AG09319 (cell line): ENCODE measurements at regions not wholly inside any gene's neighbourhood (a gene's known extent, or its start where the extent isn't known, plus 50 kb on each side); places are given as distances from the start of the nearest gene placed in this dataset.

ENCODE experiments used
- DNase-seq: peaks from one replicate; pipeline ENCODE4 v3.0.0-alpha.2; 2010; ENCODE audit warnings: low read depth; ENCODE audit errors: extremely low read depth
- TF ChIP-seq, protein P1 (sequence below): IDR thresholded peaks from 2 replicates; pipeline ENCODE4 v1.5.1; 2011; ENCODE audit warnings: low read depth, mild to moderate bottlenecking, inconsistent platforms, low read length, moderate library complexity

DNA sequence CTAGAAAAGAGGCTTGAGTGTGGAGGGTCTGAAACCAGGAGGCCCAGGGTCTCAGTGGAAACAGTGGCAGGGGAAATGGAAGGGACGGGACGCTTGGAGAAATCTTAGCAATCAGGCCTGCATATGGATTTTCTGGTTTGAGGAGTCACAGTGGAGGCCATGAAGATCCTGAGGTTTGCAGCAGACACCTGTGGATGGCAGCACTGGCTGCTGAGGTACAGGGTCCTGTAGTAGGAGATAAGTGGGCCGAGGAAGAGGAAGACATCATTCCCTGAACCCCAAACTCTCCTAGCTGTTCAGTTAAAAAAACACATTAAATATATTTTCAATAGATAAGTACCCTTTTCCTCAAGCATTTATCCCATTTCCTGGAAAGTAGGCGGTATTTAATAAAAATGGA, 208.8 kb upstream of the IGFBP3 start:
- no peak for DNase-seq
- TF ChIP-seq, protein P1, sequence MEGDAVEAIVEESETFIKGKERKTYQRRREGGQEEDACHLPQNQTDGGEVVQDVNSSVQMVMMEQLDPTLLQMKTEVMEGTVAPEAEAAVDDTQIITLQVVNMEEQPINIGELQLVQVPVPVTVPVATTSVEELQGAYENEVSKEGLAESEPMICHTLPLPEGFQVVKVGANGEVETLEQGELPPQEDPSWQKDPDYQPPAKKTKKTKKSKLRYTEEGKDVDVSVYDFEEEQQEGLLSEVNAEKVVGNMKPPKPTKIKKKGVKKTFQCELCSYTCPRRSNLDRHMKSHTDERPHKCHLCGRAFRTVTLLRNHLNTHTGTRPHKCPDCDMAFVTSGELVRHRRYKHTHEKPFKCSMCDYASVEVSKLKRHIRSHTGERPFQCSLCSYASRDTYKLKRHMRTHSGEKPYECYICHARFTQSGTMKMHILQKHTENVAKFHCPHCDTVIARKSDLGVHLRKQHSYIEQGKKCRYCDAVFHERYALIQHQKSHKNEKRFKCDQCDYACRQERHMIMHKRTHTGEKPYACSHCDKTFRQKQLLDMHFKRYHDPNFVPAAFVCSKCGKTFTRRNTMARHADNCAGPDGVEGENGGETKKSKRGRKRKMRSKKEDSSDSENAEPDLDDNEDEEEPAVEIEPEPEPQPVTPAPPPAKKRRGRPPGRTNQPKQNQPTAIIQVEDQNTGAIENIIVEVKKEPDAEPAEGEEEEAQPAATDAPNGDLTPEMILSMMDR = no peak

DNA sequence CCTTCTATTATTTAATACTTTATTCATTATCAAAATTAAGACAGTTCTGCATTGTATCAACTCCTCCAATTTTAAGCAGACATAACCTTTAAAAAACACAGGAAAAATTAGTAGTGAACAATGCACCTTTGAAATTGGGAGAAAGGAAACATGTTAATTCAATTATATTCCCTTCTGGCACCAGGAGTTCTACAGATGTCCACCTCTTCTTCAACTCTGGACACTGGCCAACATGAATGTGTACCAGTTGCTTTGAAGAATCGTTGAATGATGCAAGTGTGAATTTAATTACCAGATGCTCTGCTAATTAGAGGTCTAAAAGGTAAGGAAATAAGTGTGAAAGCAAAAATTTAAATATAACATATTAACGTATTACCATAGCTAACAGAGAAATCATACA, 206.7 kb upstream of the IGFBP3 start:
- TF ChIP-seq, protein P1 = no peak
- no peak for DNase-seq

DNA sequence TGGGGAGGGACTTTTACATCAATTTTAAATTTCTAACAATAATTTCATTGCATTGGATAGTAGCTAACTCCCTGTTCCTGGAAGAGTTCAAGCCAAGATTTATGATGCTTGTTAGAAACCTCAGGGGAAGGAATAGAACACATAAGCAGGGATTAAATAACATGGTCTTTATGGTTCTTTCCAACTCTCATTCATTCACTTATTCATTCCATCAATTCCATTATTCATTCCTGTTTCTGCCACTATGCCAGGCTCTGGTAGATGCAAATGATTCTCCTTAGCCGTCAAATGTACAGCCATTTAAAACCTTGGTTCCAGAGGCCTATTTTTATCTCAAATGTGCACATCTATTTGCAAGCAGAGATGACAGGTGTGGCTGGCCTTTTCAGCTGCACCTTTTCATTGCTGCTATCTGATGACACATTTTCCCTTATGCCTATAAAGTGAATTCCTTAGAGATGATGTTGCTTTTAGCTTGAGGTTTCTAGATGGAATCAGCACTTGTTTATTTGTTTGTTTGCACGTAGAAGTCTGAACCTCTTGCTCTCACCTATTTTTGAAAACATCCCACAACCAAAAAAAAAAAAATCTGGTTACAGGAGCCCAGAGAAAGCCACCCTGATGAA, 205.7 kb upstream of the IGFBP3 start:
- DNase-seq = no peak
- TF ChIP-seq, protein P1 = no peak

DNA sequence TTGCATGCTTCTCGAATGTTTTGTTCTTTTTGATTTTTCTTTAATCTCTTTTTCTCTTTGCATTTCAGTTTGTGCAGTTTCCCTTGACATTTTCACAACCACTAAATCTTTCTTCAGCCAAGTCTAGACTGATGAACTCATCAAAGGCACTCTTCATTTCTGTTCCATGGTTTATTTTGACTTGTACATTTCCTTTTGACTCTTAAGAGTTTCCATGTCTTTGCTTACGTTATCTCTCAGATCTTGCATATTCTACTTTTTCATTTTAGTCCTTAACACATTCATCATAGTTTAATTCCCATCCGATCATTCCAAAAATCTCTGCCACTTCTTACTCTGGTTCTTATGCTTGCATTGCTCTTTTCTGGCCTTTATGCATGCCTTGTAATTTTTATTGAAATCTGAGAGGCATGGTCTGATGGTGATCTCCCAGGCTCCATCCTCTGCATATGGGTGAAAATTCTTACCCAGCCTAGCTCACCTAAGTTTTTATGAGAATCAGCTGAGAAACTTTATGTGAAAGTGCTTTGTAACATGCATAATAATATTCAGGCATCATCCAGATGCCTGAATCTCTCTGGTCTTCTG, 202.8 kb upstream of the IGFBP3 start:
- TF ChIP-seq, protein P1 = no peak
- DNase-seq = no peak

DNA sequence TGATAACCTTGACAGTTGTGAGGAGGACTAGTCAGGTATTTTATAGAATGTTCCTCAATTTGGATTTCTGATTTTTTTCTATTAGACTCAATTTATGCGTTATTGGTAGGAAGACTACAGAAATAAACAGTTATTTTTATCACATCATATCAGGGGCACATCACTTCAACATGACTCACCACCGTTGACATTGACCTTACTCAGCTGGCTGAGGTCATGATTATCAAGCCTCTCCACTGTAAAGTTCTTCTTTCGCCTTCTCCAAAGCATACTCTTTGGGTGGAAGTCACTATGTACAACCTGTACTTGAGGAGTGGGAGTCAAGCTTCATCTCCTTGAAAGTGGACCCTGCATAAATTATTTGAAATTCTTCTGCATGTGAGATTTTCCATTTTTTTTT, 194.3 kb upstream of the IGFBP3 start:
- TF ChIP-seq, protein P1 = no peak
- DNase-seq = no peak

DNA sequence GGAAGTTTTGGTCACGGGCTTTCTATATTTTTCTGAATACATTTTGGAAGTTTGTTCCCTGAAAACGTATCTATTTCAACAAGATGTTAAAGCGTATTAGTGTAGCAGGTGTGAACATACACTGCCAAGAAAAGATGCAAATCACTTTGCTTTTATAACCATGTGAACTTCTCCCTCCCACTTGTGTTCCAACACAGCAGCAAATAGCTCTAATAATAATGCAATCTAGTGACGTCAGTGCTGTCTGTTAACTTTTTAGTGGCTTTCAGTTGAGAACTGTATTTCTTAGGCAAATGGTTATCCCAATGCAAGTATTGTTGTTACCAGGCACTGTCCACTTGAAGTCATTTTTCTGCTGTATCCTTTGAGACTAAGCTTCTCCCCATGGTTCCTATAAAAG, 188.4 kb upstream of the IGFBP3 start:
- TF ChIP-seq, protein P1 = no peak
- no peak for DNase-seq

DNA sequence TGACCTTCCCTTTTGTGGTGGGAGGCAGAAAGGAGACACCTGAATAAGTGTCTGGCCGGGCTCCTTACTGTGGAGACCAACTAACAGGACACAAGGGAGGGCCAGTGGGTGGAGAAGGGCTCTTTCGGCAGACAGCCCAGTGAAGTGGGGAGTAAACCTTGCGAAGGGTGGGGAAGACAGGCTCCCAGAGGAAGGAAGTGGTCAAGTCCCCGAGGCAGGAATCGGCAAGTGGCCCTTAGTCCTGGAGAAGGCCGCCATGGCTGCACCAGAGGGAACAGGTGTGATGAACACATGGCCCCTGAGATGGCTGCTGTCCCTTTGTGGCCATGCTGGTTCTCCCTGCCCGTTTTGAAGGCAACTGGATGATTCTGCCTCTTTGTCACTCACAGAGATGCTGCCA, 187.2 kb upstream of the IGFBP3 start:
- DNase-seq = no peak
- TF ChIP-seq, protein P1 = no peak
